ENCODE measurements at regions not wholly inside any gene's neighbourhood (a gene's known extent, or its start where the extent isn't known, plus 50 kb on each side); places are given as distances from the start of the nearest gene placed in this dataset.

DNA sequence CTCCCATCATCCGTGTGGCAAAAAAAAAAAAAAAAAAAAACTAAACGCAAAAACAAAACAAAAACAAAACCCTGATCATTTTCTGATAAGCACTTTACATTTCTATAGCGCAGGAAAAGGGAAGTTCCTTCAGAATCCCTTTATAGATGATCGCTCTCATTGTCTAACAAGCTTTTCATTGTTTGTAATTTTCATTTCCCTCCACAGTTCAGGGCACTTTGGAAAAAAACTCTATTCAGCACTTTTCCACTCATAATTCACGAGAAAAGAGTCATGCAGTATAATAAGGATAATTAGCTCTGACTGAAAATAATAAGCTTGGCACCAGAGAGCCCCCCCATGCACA lies 89.4 kb upstream of the ATXN1 start:
- no peak for FAIRE-seq

GRCh38 chr6:16849988-16850680 lies 88.9 kb upstream of the ATXN1 start:
- no peak for FAIRE-seq

DNA sequence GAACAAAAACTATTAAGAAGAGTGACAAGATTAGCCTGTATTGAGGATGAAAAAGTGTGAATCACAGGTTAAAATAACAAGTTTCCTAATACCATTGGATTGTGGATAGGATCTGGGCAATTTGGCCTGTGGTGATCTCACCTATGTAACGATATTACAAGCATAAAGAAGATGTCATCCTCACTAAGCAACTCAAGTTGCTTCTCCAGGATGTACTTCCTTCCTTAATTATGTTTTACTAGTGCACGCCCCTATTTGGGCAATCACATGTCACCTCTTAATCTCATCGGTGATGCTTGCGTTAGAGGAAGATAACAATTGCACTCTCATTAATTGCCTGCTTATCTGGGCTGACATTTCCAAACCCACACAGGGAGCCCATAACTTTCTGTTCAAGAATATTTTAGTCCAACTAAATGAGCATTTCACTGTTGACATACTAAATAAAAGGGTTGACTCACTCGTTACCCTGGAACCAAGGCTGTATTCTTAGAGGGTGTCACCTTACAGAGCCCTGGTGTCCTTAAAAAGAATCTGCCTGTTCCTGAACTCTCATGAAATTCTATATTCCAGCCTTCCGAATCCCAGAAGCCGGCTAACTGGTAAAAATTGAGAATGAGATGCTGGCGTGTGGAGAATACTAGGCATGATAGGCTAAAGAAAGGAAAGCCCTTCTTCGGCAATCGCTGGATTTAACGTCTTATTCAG lies 88.2 kb upstream of the ATXN1 start:
- FAIRE-seq, result no peak

GRCh38 chr6:16846399-16846778 lies 85.1 kb upstream of the ATXN1 start:
- no peak for FAIRE-seq

- no peak for FAIRE-seq
Measured at GRCh38 chr6:16844183-16844582, 82.9 kb upstream of the ATXN1 start.

DNA sequence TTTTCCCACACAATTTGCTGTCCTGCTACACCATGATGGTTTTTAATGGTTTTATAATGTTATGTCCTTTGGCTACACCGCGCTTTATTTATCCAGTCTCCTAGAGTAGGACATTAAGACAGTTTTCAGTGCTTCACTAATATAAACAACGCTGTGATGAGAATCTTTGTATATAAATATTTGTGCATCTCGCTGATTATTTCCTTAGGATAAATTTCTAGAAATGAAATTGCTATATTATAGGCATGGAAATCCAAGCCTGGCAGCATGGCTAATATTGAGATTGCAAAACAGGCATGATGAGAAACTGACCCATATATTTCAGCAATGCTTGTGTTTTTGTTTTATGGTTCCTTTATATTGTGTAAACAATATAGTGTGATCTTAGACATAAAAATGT lies 81.4 kb upstream of the ATXN1 start:
- FAIRE-seq, result no peak

DNA sequence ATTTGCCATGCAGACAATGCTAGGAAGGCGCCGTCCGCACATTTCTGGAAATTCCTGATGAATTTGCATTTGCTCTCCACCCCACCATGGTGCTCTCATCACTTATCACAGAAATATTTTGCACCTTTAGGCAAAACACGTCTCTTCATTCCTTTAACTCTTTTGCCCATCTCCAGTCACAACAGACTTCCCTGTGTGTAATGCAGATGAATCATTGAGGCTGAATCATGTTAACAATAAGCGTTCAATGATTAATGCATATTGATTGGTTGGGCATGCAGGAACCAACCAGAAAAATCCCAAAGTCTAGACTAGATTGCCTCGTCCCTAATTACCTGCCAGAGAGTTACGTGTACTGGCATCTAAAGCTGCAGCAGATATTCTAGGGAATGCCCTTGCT lies 80.0 kb upstream of the ATXN1 start:
- FAIRE-seq, result no peak

GRCh38 chr6:16840725-16841124 lies 79.5 kb upstream of the ATXN1 start:
- no peak for FAIRE-seq

DNA sequence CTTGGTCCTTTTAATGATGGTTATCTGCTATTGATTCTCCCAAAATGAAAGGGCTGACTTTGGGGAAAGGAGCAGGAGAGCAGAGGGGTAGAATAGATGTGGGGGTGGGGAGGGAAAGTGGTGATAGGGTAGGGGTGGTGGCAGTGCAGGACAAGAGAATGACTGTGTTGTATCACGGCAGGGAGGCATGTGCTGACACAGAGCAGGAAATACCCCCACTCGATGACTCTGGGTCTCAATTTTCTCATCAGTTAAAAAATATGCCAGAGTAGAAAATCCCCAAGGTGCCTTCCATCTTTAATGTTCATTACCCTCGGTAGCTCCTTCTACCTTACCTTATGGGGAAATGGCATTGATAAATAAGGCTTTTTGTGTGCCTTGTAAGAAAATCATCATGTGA lies 79.0 kb upstream of the ATXN1 start:
- FAIRE-seq, result no peak

GRCh38 chr6:16839631-16840179 lies 78.4 kb upstream of the ATXN1 start:
- no peak for FAIRE-seq

DNA sequence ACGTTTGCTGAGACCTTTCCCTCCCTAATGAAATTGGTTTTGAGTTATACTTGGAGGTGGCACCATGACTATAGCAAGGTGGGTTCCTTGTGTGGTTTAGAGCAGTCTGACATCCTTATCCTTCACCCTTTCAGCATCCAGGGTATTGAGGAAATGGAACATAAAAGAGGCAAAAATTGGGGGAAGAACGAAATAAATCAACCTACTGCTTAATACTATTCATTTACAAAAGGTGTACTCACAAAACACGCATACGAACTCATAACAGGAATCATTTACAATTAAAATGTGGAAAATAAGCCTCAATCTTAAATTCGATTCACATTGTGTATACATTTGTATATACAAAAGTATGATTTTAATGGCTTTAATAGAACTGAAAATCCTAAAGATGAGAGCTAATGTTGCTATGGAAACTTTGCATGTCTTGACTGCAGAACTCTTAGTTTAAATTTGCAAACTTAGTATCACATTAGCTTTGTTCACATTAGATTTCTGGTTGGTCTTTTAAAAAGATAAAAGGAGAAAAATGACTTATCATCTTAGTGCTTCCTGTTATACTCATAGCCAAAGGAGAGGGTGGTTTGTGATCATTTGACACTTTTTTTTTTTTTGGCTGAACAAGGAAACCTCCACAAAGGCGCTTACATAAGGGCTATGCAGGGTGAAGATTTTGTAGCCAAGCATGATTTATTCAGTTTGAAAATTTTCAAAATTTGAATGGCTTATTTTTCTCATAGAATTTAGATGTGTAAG lies 76.1 kb upstream of the ATXN1 start:
- FAIRE-seq, result no peak

DNA sequence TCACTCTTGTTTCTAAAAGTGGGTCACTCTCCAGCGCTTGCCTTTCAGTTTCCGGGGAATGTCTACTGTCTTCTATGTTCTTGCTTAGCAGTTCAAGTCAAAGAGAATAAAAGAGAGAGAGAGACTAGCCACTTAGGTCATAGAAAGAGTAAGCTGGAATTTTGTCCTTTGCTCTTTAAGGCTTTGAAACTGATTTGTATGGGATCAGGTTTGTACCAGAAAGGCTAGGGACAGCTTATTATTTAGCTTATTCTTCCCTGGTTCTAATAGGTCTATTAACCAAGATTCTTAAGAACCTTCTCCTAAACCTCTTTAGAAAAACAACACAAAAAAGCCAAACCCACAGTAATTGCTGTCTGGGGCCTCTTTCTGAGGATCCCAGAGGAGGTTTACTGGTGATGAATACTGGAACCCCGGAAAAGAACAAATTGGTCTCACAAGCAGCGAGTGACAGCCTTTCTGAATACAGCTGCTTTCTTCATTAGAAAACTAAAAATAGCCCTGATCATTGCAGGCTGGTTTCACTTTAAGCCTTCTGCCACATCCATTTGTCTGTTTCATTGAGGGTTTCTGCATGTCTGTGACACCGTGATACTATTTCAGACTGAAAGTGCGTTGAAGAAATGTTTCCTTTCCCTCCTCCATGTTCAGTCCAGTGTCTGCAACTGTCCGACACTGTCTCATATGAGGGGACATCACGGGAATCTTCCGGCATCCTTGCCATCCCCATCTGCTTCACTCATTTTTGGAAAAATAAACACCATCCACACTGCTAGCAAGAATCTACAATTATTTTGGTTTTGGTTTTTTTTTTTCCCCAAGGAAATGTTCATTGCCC lies 75.1 kb upstream of the ATXN1 start:
- no peak for FAIRE-seq

- no peak for FAIRE-seq
Measured at GRCh38 chr6:16834242-16834641, 73.0 kb upstream of the ATXN1 start.

DNA sequence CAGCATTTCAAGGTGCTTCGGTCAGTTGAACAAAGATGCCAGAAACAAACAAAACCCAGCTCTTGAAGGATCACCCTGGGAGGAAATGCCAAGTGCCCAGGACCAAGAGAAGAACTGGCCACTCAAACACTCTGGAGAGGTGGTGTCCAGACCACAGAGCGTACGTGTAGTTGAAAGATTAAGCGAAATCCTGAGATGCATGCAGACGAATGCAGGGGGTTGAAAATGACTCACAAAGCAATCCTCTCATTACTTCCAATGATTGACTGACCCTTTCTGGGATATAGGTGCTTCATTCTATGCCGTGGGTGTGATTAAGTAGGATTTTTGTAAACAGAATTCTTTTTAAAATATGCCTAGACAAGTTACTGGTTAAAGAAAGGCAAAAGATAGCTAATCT lies 71.5 kb upstream of the ATXN1 start:
- FAIRE-seq, result no peak

DNA sequence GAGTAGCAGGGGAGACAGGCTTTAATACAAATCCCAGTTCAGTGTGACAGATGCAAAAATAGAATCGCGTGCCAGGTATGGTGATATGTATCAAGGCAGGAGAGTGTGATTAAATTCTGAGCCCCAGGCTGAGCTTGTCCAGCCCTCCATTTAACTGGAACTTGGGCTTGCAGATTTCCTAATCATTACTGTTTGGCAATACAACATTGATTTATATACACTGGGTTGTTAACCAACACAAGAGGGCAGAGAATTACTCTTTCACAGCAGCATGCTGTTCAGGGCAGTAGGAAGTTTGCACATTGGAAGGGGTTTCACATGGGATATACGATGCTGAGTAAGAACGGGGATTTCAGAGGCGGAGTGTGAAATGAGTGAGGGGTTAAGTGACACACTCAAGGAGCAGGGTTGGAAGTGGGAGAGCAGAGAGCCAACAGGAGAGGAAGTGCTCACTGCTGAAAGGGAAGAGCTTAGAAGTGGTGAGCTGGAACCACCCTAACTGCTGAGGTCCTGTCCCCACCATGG lies 70.8 kb upstream of the ATXN1 start:
- FAIRE-seq, result no peak

DNA sequence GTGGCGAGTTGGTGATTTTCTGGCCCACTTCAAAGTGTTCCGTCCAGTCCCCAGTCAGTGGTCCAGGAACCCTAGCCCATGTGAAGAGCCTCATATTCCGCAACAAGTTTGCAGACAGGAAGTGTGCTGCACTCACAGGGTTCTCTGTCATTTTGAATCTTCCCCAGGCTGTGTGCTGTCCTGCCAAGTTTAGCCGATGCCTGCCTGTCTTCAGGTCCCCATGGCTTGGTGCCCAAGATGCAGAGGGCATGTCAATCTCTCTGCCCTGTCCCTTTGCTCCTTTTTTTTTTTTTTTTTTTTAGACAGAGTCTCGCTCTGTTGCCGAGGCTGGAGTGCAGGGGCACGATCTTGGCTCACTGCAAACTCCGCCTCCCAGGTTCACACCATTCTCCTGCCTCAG lies 69.9 kb upstream of the ATXN1 start:
- FAIRE-seq, result no peak

DNA sequence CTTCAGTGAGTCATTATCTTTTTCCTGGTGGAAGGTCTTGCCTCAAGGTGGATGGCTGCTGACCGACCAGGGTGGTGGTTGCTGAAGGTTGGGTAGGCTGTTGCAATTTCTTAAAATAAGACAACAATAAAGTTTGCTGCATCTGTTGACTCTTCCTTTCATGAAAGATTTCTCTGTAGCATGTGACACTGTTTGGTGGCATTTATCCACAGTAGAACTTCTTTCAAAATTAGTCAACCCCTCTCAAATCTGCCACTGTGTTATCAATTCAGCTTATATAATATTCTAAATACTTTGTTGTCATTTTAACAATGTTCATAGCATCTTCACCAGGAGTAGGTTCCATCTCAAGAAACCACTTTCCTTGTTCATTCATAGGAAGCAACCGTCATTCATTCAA lies 66.8 kb upstream of the ATXN1 start:
- FAIRE-seq, result no peak

GRCh38 chr6:16827627-16828026 lies 66.4 kb upstream of the ATXN1 start:
- no peak for FAIRE-seq

GRCh38 chr6:16825784-16826183 lies 64.5 kb upstream of the ATXN1 start:
- FAIRE-seq, result no peak

DNA sequence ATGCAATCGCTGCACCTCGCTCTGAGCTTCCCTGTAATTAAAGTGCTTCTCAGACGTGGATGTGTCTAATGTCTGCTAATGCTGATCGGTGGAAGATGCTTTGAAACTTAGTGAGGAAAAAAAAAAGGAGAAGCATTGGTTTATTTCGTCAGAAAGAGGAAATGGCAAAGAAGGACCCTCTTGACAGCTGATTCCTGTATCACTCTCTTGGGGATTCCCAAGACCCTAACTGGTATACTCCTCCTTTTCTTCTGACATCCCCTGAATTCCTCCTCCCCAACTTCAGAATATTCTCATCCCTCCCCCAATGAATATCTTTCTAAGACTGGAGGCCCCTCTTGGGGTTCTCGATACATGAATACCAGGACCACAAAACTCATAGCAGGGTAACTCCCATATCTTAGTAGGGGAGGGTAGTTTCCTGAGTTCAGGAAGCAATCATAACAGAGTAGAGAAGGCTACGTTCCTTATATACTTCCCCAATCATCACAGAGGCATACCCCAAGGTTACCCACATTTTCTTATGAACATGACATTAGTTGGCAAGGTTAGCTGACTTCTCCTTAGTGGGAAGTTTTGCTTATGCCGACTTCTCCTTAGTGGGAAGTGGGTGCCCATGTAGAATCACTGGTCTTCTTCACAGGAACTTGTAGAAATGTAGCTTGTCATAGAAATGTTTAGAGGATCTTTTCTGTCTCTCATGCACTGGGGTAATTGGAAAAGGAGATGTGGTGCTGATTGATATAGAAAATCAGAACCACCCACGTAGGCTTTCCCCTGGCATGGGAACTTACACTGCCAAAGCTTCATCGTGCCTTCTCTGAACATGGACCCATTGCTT lies 63.8 kb upstream of the ATXN1 start:
- FAIRE-seq, result no peak

DNA sequence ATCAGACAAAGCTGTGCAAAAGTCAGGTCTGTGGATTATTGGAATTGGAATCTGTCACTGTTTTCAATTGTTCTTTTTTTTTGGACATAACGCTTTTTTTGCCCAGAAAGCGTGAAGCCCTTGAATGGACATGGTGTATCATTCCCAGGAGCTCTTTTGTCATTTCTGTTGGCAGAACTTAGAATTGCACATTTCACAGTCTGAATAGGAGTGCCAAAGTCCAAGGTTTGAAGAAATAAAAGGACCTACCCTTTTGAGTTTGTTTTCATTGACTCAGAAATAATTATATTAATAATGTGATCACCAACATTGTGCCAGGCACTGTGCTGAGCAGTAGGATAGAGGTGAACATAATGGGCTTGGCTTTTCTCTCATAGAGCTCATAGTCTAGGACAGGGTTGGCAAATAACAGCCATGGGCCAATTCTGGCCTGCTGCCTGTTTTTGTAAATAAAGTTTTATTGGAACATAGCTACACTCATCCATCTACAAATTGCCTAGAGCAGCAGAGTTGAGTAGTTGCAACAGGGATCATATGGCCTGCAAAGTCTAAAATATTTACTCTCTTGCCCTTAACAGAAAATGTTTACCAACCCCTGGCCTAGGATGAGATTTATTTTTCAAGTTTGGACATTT lies 62.6 kb upstream of the ATXN1 start:
- FAIRE-seq, result no peak
